K562 (cell line): ENCODE measurements at regions not wholly inside any gene's neighbourhood (a gene's known extent, or its start where the extent isn't known, plus 50 kb on each side); places are given as distances from the start of the nearest gene placed in this dataset.

ENCODE experiments used
- ATAC-seq: fragments of 200-7000 bp; cut with Tn5 transposase; 3 replicates; pipeline ENCODE4 v1.9.1; 2020; ENCODE audit warnings: moderate library complexity
- BruUV-seq: library from RNA; stranded (reverse); fragments of 400-500 nt; replicated peaks from 2 replicates; lab custom pipeline; 2021; lab: Mats Ljungman, UMichigan
- CTCF ChIA-PET: fragments of 300-600 bp; formaldehyde crosslinking; extraction: SDS; loops from one replicate; lab custom pipeline; 2021; ENCODE audit warnings: low intra/inter-chr PET ratio; lab: Yijun Ruan, JAX
- POLR2A ChIA-PET: fragments of 300-600, 350-650 bp; sonication (Branson Sonifier 250); formaldehyde crosslinking; extraction: SDS; loops from one replicate; lab custom pipeline; 2021; ENCODE audit warnings: antibody characterized with exemption, inconsistent platforms; lab: Yijun Ruan, JAX
- DNase-seq, 4 experiments: peaks; one replicate each; pipeline versions ENCODE4 v3.0.0 to v3.0.0-alpha.2; 2011 to 2018; ENCODE audit warnings: low spot score in 3 of 4, mixed read lengths in 3 of 4; ENCODE audit errors: extremely low read depth in 1 of 4
- FAIRE-seq: peaks from 2 replicates; lab custom pipeline; 2011; peaks lifted over from hg19 to GRCh38; lab: Jason Lieb, UNC
- H2AFZ ChIP-seq: 2 replicates; pipeline ENCODE4 v1.6.0; 2011; ENCODE audit warnings: low read depth, low read length, control low read depth, inconsistent platforms
- H3K27ac ChIP-seq: fragments of 200-600 bp; 3 replicates; pipeline ENCODE4 v1.8.0; 2011; ENCODE audit warnings: low read depth, mild to moderate bottlenecking, control low read depth, inconsistent platforms, low read length, moderate library complexity, mixed read lengths; ENCODE audit errors: extremely low read depth
- H3K27me3 ChIP-seq, 2 experiments: fragments of 300-600 bp in 1 of 2; 2 replicates in 1 of 2; 3 replicates in 1 of 2; pipeline versions ENCODE4 v1.6.0 to v1.8.0; 2011; ENCODE audit warnings: inconsistent platforms in 2 of 2, low read length in 2 of 2, mild to moderate bottlenecking in 1 of 2, mixed read lengths in 1 of 2, moderate library complexity in 1 of 2; ENCODE audit not compliant: control insufficient read depth in 2 of 2, insufficient read depth in 2 of 2
- H3K36me3 ChIP-seq: fragments of 300-600 bp; 3 replicates; pipeline ENCODE4 v1.8.0; 2011; ENCODE audit warnings: mild to moderate bottlenecking, low read length, inconsistent platforms; ENCODE audit not compliant: control insufficient read depth, insufficient read depth
- H3K4me1 ChIP-seq, 2 experiments: fragments of 200-600 bp in 1 of 2; replicated peaks in 1 of 2; 2 replicates in 1 of 2; 3 replicates in 1 of 2; pipeline versions ENCODE4 v1.5.1 to v1.8.0; 2011; ENCODE audit warnings: inconsistent platforms in 2 of 2, low read length in 2 of 2, mild to moderate bottlenecking in 1 of 2, mixed read lengths in 1 of 2, moderate library complexity in 1 of 2; ENCODE audit not compliant: control insufficient read depth in 2 of 2, insufficient read depth in 2 of 2
- H3K4me2 ChIP-seq: 2 replicates; pipeline ENCODE4 v1.6.1; 2011; ENCODE audit warnings: low read length, control low read depth, inconsistent platforms, mixed read lengths; ENCODE audit not compliant: insufficient read depth
- H3K4me3 ChIP-seq: fragments of 200-600 bp; sonication (generic), shearing (Covaris generic); 2 replicates; pipeline ENCODE4 v1.5.1; 2016; ENCODE audit warnings: control low read depth, inconsistent platforms
- H3K79me2 ChIP-seq: fragments of 200-600 bp; 3 replicates; pipeline ENCODE4 v1.8.0; 2011; ENCODE audit warnings: low read length, inconsistent platforms; ENCODE audit not compliant: control insufficient read depth, insufficient read depth
- H3K9ac ChIP-seq, 2 experiments: 2 replicates each; pipeline versions ENCODE4 v1.6.0 to v1.6.1; 2011; ENCODE audit warnings: low read depth in 2 of 2, low read length in 2 of 2, control low read depth in 1 of 2, inconsistent platforms in 1 of 2, mild to moderate bottlenecking in 1 of 2, mixed read lengths in 1 of 2; ENCODE audit not compliant: insufficient read depth in 1 of 2
- H3K9me1 ChIP-seq: one replicate; pipeline ENCODE4 v1.6.0; 2011; ENCODE audit warnings: inconsistent platforms, mild to moderate bottlenecking, low read length, moderate library complexity; ENCODE audit not compliant: control insufficient read depth, insufficient read depth
- H3K9me3 ChIP-seq: replicated peaks from 2 replicates; pipeline ENCODE4 v1.5.1; 2011; ENCODE audit warnings: low read depth, low read length, inconsistent platforms; ENCODE audit not compliant: control insufficient read depth, insufficient read depth
- H4K20me1 ChIP-seq: replicated peaks from 2 replicates; pipeline ENCODE4 v1.6.1; 2011; ENCODE audit warnings: low read length, inconsistent platforms, mixed read lengths; ENCODE audit not compliant: control insufficient read depth, insufficient read depth
- ELF1 ChIP-seq: fragments of 200-800 bp; sonication (Bioruptor generic); IDR thresholded peaks from 2 replicates; pipeline ENCODE4 v1.6.1; 2016; ENCODE audit warnings: missing genetic modification characterization, missing compliant biosample characterization
- FOXJ2 ChIP-seq: fragments of 200-800 bp; sonication (Bioruptor generic); IDR thresholded peaks from 2 replicates; pipeline ENCODE4 v1.6.1; 2016; ENCODE audit warnings: missing genetic modification characterization, missing compliant biosample characterization
- GTF2E2 ChIP-seq: fragments of 200-800 bp; sonication (Bioruptor generic); IDR thresholded peaks from 2 replicates; pipeline ENCODE4 v1.6.1; 2016; ENCODE audit warnings: missing genetic modification characterization, missing compliant biosample characterization
- PTBP1 ChIP-seq: fragments of 200-400 bp; formaldehyde crosslinking; IDR thresholded peaks from 2 replicates; pipeline ENCODE4 v1.6.1; 2017; ENCODE audit warnings: low read depth, low read length
- TOE1 ChIP-seq, 2 experiments: fragments of 450-650 bp in 1 of 2; sonication (generic) in 1 of 2; formaldehyde crosslinking in 1 of 2; IDR thresholded peaks; 2 replicates each; pipeline versions ENCODE4 v1.7.1 to v1.8.0; 2016 to 2022; ENCODE audit warnings: borderline replicate concordance in 2 of 2, mild to moderate bottlenecking in 2 of 2, antibody characterized with exemption in 1 of 2, inconsistent platforms in 1 of 2, low read depth in 1 of 2, missing genetic modification reagents in 1 of 2, moderate library complexity in 1 of 2
- ZNF133 ChIP-seq: fragments of 250-450 bp; sonication (Bioruptor Pico); IDR thresholded peaks from 2 replicates; pipeline ENCODE4 v1.4.0; 2020; ENCODE audit warnings: mild to moderate bottlenecking
- WGBS: fragments of 100-300 bp; shearing (Covaris generic); methylation state at CpG from one replicate; pipeline ENCODE4 v1.1.6; 2016; ENCODE audit warnings: low coverage, mixed read lengths; ENCODE audit not compliant: insufficient coverage; ENCODE audit errors: missing lambda C conversion rate; 5-methylcytosine and 5-hydroxymethylcytosine counted together
- in situ Hi-C: fragments of 300-500 bp; cut with MboI; formaldehyde crosslinking; loops from 4 replicates; pipeline ENCODE4 v1.15.0; 2018; ENCODE audit warnings: inconsistent platforms, mixed read lengths
- intact Hi-C: fragments of 100-400 bp; cut with micrococcal nuclease; formaldehyde crosslinking; loops from 2 replicates; pipeline ENCODE4 v1.14.2; 2022
- TF ChIP-seq, protein P1 (sequence below): sonication (generic); formaldehyde crosslinking; IDR thresholded peaks from 2 replicates; pipeline ENCODE4 v1.8.0; 2022; ENCODE audit warnings: mild to moderate bottlenecking, missing genetic modification reagents
- TF ChIP-seq, protein P2 (sequence below): fragments of 250-450 bp; sonication (Bioruptor Pico); IDR thresholded peaks from 2 replicates; pipeline ENCODE4 v1.5.0; 2021; ENCODE audit warnings: mild to moderate bottlenecking, borderline replicate concordance
- TF ChIP-seq, protein P3 (sequence below): fragments of 250-450 bp; sonication (Bioruptor Pico); IDR thresholded peaks from 2 replicates; pipeline ENCODE4 v1.4.0; 2020; ENCODE audit warnings: mild to moderate bottlenecking, moderate library complexity
- TF ChIP-seq, protein P4 (sequence below): sonication (generic); formaldehyde crosslinking; IDR thresholded peaks from 2 replicates; pipeline ENCODE4 v1.8.0; 2023; ENCODE audit warnings: mild to moderate bottlenecking, missing genetic modification reagents

DNA sequence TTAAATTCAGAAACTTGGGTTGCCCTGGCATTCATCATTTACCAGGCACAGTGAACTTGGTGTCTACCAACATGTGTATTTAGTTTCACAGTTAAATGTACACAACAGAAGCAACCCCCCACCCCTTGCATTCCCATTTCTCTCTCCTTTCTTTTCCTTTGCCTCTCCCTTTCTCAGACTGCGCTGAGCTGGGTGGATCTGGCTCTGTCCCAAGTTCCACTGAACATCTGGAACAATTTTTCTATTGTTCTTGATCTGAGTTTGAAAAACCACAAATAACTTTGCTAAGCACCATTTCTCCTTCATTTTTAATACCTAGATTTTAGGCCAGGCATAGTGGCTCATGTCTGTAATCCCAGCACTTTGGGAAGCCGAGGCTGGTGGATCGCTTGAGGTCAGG, 242.2 kb downstream of the ABHD5 start:
- WGBS = 0% methylated on average over 3 of the region's 3 CpGs
- no peak for ATAC-seq
- no peaks in the 10 kb centered on the region for H3K4me1 ChIP-seq
- in situ Hi-C loops = no loop called here
- no peak overlapping the region for H3K9ac ChIP-seq
- intact Hi-C loops = no loop called here
- no peak overlapping the region for H3K4me3 ChIP-seq
- no peaks in the 10 kb centered on the region for H4K20me1 ChIP-seq
- no peak for FAIRE-seq
- no TSS peak for BruUV-seq
- no peak for DNase-seq
- peaks cover 5 to 8% of the 10 kb centered on the region in 2 experiments; a peak in 3 of 5 replicates for H3K27me3 ChIP-seq
- H3K79me2 ChIP-seq = no peaks in the 10 kb centered on the region
- no peak overlapping the region for H3K27ac ChIP-seq
- no peaks in the 10 kb centered on the region for H3K36me3 ChIP-seq
- no peak overlapping the region for H2AFZ ChIP-seq
- H3K4me2 ChIP-seq = no peak overlapping the region
- H3K9me1 ChIP-seq = no peaks in the 10 kb centered on the region
- POLR2A ChIA-PET = interaction anchor here (0.9 kb wide), 1 partner anchor 28 kb away, joined by 3 read pairs; no protein-coding TSS in a partner anchor
- no peaks in the 10 kb centered on the region for H3K9me3 ChIP-seq
- CTCF ChIA-PET = no interaction called here
- TF ChIP-seq FOXJ2 = no peak
- TF ChIP-seq TOE1 (IDR thresholded peaks at IDR 0.05; ENCODE audit: borderline replicate concordance) = no peak
- TF ChIP-seq TOE1 (CRISPR knock-in tag; IDR thresholded peaks at IDR 0.05; ENCODE audit: borderline replicate concordance, low read depth) = no peak
- TF ChIP-seq, protein P1, sequence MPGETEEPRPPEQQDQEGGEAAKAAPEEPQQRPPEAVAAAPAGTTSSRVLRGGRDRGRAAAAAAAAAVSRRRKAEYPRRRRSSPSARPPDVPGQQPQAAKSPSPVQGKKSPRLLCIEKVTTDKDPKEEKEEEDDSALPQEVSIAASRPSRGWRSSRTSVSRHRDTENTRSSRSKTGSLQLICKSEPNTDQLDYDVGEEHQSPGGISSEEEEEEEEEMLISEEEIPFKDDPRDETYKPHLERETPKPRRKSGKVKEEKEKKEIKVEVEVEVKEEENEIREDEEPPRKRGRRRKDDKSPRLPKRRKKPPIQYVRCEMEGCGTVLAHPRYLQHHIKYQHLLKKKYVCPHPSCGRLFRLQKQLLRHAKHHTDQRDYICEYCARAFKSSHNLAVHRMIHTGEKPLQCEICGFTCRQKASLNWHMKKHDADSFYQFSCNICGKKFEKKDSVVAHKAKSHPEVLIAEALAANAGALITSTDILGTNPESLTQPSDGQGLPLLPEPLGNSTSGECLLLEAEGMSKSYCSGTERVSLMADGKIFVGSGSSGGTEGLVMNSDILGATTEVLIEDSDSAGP = no peak
- TF ChIP-seq, protein P2, sequence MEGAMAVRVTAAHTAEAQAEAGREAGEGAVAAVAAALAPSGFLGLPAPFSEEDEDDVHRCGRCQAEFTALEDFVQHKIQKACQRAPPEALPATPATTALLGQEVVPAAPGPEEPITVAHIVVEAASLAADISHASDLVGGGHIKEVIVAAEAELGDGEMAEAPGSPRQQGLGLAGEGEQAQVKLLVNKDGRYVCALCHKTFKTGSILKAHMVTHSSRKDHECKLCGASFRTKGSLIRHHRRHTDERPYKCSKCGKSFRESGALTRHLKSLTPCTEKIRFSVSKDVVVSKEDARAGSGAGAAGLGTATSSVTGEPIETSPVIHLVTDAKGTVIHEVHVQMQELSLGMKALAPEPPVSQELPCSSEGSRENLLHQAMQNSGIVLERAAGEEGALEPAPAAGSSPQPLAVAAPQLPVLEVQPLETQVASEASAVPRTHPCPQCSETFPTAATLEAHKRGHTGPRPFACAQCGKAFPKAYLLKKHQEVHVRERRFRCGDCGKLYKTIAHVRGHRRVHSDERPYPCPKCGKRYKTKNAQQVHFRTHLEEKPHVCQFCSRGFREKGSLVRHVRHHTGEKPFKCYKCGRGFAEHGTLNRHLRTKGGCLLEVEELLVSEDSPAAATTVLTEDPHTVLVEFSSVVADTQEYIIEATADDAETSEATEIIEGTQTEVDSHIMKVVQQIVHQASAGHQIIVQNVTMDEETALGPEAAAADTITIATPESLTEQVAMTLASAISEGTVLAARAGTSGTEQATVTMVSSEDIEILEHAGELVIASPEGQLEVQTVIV (CRISPR knock-in tag) = no peak
- TF ChIP-seq PTBP1 = no peak
- TF ChIP-seq GTF2E2 = no peak
- TF ChIP-seq ZNF133 (CRISPR knock-in tag) = no peak
- TF ChIP-seq, protein P3, sequence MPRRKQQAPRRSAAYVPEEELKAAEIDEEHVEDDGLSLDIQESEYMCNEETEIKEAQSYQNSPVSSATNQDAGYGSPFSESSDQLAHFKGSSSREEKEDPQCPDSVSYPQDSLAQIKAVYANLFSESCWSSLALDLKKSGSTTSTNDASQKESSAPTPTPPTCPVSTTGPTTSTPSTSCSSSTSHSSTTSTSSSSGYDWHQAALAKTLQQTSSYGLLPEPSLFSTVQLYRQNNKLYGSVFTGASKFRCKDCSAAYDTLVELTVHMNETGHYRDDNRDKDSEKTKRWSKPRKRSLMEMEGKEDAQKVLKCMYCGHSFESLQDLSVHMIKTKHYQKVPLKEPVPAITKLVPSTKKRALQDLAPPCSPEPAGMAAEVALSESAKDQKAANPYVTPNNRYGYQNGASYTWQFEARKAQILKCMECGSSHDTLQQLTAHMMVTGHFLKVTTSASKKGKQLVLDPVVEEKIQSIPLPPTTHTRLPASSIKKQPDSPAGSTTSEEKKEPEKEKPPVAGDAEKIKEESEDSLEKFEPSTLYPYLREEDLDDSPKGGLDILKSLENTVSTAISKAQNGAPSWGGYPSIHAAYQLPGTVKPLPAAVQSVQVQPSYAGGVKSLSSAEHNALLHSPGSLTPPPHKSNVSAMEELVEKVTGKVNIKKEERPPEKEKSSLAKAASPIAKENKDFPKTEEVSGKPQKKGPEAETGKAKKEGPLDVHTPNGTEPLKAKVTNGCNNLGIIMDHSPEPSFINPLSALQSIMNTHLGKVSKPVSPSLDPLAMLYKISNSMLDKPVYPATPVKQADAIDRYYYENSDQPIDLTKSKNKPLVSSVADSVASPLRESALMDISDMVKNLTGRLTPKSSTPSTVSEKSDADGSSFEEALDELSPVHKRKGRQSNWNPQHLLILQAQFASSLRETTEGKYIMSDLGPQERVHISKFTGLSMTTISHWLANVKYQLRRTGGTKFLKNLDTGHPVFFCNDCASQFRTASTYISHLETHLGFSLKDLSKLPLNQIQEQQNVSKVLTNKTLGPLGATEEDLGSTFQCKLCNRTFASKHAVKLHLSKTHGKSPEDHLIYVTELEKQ (CRISPR knock-in tag) = no peak
- no peak for TF ChIP-seq ELF1
- TF ChIP-seq, protein P4, sequence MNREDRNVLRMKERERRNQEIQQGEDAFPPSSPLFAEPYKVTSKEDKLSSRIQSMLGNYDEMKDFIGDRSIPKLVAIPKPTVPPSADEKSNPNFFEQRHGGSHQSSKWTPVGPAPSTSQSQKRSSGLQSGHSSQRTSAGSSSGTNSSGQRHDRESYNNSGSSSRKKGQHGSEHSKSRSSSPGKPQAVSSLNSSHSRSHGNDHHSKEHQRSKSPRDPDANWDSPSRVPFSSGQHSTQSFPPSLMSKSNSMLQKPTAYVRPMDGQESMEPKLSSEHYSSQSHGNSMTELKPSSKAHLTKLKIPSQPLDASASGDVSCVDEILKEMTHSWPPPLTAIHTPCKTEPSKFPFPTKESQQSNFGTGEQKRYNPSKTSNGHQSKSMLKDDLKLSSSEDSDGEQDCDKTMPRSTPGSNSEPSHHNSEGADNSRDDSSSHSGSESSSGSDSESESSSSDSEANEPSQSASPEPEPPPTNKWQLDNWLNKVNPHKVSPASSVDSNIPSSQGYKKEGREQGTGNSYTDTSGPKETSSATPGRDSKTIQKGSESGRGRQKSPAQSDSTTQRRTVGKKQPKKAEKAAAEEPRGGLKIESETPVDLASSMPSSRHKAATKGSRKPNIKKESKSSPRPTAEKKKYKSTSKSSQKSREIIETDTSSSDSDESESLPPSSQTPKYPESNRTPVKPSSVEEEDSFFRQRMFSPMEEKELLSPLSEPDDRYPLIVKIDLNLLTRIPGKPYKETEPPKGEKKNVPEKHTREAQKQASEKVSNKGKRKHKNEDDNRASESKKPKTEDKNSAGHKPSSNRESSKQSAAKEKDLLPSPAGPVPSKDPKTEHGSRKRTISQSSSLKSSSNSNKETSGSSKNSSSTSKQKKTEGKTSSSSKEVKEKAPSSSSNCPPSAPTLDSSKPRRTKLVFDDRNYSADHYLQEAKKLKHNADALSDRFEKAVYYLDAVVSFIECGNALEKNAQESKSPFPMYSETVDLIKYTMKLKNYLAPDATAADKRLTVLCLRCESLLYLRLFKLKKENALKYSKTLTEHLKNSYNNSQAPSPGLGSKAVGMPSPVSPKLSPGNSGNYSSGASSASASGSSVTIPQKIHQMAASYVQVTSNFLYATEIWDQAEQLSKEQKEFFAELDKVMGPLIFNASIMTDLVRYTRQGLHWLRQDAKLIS (CRISPR knock-in tag) = no peak
